NCI-H2029 treated with DMSO at 0.1 percent for 48 hours (cell line): ENCODE measurements at regions not wholly inside any gene's neighbourhood (a gene's known extent, or its start where the extent isn't known, plus 50 kb on each side); places are given as distances from the start of the nearest gene placed in this dataset.

ENCODE experiments used
- DNase-seq: peaks from one replicate; lab custom pipeline; 2025; lab: John Stamatoyannopoulos, UW

DNA sequence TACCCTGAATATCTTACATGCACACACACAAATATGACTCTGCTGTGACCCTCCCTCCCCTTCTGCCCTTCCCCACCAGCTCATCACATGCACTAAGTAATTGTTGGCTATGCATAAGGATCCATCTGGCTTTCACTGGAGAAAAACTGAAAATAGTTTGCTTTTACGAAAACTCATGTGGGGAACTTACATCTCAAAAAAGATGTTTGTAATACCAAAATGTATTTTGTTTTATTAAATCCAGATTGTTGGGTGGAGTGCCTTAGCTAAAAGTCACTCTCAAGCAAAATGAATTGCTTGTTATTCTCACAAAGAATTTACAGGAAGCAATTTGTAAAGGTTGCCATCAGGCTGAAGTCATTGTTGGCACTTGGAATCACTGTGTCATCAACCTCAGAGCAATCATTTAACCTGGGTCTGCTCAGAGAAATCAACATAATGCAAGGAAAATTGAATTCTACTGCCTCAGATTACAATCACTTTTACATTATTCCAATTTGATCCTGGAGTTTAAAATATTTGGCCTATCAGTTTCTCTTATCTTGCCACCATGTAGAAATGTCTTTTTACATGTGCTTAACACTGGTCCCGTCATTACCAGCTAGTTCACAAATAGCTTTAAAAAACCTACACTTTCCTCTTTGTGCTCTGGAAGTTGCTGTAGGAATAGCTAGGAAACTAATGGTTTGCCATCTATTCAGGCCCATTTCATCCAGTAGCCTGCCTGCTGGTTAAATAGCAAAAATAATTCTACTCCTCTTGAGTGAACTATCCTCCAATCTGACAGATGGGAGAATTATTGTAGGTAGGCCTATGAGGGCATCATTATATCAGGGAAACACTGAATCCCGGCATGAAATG lies 90.3 kb upstream of the TMEM17 start:
- no peak for DNase-seq

DNA sequence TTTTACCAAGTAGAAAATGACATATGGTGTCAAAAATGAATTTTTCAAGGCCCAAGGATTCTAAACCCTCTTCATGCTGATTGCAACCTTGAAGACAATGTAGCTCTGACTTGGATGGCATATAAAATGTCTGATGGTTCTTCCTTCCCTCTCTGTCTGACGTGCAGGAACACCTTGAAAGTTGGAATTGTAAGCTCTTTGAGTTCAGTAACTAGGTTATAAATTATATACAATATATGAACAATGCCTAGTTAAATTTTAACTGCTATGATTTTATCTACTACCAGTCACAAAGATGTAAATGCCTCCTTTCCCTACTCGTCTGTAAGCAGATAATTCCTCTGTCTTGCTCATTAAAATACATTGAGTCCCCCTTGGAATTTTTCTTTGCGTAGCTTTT lies 89.5 kb upstream of the TMEM17 start:
- DNase-seq: no peak

GRCh38 chr2:62593825-62594224 lies 87.8 kb upstream of the TMEM17 start:
- DNase-seq: no peak

DNA sequence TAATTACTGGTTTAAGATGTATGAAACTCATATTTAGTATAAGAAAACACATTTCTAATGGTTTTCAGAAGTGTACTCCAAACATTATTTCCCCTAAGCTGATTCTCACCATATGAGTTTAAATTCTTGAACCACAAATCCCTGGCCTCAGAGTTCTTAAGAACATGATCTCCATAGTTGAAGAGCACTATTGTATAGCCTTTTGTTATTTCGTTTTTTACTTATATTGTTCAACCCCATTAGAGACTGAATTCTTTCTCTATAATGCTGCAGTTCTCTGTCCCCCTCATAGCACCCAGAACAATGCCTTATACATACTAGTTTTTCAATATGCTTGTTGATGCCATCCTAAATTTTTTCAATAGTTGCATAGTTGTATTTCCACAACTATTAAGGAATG lies 85.5 kb upstream of the TMEM17 start:
- DNase-seq: no peak

DNA sequence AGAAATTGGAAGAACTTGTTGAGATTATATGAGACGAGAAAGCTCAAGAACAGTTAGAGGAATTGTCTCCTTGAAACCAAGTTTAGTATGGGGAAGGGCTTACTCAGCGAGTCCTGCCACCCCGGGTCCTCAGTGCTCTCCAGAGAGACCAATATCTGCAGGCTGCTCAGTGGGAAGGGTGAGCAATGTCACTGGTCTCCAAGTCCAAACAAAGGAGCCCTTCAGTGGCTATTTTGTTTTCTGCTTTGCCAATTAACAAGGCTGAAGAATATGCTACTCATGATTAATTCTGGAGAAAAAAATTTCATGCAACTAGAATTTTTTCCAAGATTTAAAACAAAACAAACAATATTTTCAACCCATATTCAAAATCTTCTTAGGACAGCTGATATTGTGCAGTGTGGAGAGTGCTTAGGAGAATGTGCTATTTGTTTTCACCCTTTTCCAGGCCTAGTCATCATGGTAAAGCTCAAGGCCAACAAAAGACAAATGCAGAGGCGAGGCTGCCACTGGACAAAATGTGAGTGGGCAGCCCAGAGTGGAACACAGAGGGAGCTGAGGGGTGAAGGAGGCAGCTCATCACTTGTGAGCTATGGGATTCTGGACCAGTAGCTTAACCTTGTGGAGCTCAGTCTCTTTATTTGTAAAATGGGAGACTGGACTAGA lies 83.8 kb upstream of the TMEM17 start:
- no peak for DNase-seq

DNA sequence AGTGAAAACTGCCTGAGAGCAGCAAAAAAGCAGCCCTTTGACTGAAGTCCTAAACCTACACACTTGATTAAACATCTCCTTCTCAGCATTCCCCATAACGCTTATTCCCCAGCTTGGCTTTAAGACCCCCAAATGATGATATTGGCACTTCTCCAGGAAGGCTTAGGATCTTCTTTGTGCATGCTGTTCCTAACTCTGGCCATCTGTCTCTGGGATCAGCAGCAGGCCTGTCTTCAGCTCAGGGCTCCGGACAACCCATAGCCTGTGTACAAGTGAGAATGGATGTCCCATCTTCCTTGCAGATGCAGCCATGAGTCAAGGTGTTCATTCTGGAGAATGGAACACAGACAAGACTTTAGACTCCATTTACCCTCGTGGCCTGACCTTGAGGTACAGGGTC lies 81.6 kb upstream of the TMEM17 start:
- no peak for DNase-seq

DNA sequence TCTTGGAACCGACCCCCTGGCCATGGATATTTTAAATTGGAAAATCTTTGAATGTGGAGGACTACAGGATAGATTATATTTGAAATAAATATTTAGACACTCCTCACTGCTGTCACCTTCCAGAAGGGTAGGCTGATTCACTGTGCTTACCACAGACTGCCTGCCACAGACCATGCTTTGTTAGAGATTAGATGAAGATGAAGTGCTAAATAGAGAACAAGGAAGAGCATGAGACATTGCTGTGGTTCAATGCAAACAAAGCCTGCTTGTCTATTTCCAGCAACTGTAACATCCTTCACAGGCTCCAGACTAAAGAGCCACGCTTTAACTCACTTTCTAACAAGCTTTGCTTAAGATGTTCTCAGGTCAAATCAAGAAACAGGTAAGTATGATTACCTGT lies 81.0 kb upstream of the TMEM17 start:
- no peak for DNase-seq

GRCh38 chr2:62578803-62579640 lies 73.0 kb upstream of the TMEM17 start:
- no peak for DNase-seq

DNA sequence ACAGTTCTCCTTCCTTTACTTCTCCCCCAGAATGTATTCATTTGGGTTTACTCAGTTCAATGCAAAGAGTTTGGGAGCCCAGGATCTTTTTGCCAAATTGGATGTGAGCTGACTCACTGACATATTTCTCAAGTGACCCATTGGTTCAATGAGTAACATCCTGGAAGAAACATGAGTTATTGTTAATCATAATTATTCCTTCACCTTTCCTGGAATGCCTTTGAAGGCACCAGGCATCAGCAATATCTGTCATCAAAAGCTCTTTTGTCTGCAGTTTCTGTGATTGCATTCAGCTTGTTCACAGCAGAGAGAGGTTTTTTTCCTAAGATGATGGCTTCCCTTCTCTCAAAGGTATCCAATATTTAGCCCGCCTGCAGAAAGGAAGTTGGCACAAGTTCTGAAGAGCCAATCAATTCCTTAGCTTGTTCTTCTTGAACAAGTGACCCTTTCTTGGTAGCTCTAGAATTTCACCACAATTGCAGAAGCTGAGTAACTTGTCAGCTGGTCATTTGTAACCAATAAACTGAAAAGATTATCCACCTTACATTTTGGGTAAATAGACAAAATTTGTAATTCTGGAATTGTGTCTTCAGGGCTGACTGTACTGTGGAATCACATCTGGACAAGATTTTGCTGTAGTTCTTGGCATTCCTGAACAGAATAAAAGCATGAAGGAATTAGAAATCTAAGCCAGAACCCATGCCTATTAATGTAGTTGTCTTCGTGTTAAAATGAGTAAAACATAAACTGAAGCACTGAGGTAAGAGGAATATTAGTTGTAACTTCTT lies 72.2 kb upstream of the TMEM17 start:
- no peak for DNase-seq

DNA sequence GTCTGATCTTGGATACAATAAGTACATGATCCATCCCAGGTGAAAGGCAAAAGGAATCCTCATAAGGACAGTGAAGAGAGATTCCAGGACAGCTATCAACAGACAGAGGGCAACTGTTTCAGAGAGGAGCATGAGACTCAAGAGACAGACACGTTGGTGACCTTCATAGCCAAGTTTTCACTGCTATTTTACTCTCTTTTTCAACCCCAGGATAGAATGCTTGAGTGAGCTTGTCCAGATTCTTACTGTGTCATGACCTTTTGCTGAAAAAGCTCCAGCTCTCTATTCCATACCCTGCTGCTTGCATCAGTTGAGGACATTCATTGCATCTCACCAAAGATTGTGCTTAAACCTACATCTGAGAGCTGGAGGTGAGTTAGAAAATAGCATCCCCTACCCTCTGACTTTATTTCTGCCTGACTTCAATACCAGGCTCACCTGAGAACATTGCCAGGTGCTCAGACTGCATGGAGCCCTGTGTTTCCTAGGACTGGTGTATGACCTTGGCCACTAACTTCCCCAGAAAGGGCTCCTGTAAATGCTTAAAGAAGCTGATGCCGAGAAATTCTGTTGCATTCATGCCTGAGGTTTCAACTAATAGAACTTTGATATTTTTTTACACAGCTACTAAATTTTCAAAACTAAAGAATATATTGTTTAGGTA lies 70.4 kb upstream of the TMEM17 start:
- no peak for DNase-seq

DNA sequence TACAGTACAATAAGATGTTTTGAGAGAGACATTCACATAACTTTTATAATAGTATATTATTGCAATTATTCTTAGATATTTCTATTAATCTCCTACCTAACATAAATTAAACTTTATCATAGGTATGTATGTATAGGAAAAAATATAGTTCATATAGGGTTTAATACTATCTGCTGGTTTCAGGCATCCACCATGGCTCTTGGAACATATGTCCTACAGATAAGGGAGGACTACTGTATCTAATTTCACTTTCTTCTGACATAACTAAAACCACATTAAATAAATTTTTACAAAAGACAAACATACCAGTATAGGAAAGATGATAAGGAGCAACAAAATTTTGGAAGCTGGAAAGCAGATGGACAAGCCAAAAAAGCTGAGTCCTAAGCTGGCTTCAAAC lies 67.9 kb upstream of the TMEM17 start:
- DNase-seq: no peak

DNA sequence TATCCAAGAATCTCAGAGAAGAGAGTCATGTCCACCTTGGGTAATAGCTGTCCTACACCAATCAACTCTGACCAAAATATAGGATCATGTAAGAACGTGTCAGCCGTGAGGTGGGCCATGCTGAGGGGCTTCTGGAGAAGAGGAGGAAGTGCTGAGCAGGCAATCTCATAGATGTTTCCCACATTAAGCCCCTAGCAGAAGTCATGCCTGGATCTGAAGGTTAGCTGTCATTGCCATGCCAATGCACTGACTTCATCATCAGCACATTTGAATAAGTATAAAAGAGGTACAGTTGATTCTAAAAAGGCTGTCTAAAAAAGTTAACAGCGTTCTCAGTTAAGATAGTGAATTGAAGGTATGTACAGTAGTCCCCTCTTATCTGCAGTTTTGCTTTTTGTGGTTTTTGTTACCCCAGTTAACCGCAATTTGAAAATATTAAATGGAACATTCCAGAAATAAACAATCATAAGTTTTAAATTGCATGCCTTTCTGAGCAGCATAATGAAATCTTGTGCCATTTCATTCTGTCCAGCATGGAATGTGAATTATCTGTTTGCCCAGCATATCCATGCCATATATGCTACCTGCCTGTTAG lies 67.2 kb upstream of the TMEM17 start:
- no peak for DNase-seq

GRCh38 chr2:62570861-62571698 lies 65.1 kb upstream of the TMEM17 start:
- DNase-seq: no peak

DNA sequence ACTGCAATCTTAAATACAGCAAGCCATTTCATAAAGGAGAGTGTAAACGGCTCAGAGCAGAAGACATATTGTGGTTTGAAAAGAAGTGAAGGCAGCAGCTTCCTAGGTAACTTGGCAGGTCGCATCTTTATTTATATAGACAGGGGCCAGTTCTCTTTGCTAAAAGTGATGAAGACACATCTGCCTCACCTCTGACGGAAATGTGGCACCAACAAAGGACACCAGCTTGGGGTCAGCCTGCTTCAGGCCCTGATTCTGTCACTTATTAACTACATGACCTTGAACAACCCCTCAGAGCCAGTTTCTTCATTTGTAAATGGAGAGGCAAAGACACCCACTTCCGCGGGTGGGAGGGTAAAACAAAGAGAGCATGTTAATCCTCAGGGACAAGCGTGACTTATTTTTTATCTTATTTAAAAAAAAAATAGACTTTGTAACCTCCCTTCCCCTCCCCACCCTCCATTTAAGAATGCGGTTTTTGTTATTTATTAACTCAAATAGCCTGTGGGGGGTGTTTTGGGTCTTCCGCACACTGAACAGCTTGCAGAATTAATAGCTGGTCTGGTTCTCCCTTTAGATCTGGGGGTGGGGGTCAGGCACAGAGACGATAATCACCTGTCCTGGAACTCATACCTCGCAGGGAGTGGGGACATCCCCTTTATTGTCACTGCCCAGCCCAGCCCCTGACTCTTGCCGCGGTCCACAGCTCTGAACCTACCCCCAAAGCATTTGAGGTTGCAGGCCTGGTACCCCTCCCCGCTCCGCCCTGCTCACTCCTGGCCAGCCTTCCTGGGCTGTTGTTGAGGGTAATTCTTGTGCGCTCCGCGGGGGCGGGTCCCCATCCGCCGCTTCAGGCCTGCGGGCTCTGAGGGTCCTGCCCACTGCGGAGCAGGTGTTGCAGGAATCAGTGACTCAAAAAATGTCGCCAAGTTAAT lies 64.2 kb upstream of the TMEM17 start:
- no peak for DNase-seq

GRCh38 chr2:62568983-62569837 lies 63.2 kb upstream of the TMEM17 start:
- no peak for DNase-seq

GRCh38 chr2:62568074-62568473 lies 62.1 kb upstream of the TMEM17 start:
- DNase-seq: no peak

- no peak for DNase-seq
Observed at GRCh38 chr2:62567669-62568068, 61.7 kb upstream of the TMEM17 start.

GRCh38 chr2:62566847-62567246 lies 60.9 kb upstream of the TMEM17 start:
- DNase-seq: no peak
